Activated naive CD4-positive, alpha-beta T cell treated with Interleukin-2 at 50 U/mL for 16 hours (primary cell): ENCODE measurements at regions not wholly inside any gene's neighbourhood (a gene's known extent, or its start where the extent isn't known, plus 50 kb on each side); places are given as distances from the start of the nearest gene placed in this dataset.

ENCODE experiments used
- DNase-seq: peaks from one replicate; pipeline ENCODE4 v3.0.0-alpha.2; 2020

GRCh38 chr10:90557385-90557784 lies 300.5 kb downstream of the HTR7 start:
- DNase-seq = no peak

GRCh38 chr10:90560331-90560730 lies 297.5 kb downstream of the HTR7 start:
- DNase-seq = no peak

GRCh38 chr10:90561666-90562065 lies 296.2 kb downstream of the HTR7 start:
- no peak for DNase-seq

- DNase-seq = no peak
These were observed 286.2 kb downstream of the HTR7 start for GRCh38 chr10:90571481-90572258.

GRCh38 chr10:90575125-90575524 lies 282.7 kb downstream of the HTR7 start:
- DNase-seq = no peak

GRCh38 chr10:90577569-90577968 lies 280.3 kb downstream of the HTR7 start:
- no peak for DNase-seq

- DNase-seq = no peak
These were observed 278.1 kb downstream of the HTR7 start for GRCh38 chr10:90579602-90580242.

- DNase-seq = no peak
These were observed 274.4 kb downstream of the HTR7 start for GRCh38 chr10:90583416-90583815.

- DNase-seq = no peak
These were observed 270.8 kb downstream of the HTR7 start for GRCh38 chr10:90587081-90587491.

GRCh38 chr10:90587561-90587960 lies 270.3 kb downstream of the HTR7 start:
- no peak for DNase-seq

GRCh38 chr10:90588222-90588621 lies 269.6 kb downstream of the HTR7 start:
- no peak for DNase-seq

GRCh38 chr10:90589825-90590224 lies 268.0 kb downstream of the HTR7 start:
- no peak for DNase-seq

GRCh38 chr10:90591629-90592028 lies 266.2 kb downstream of the HTR7 start:
- DNase-seq = no peak

- DNase-seq = no peak
These were observed 265.1 kb downstream of the HTR7 start for GRCh38 chr10:90592638-90593302.

GRCh38 chr10:90598513-90598912 lies 259.3 kb downstream of the HTR7 start:
- DNase-seq = no peak

- DNase-seq = no peak
These were observed 254.8 kb downstream of the HTR7 start for GRCh38 chr10:90602862-90603610.

- no peak for DNase-seq
These were observed 253.2 kb downstream of the HTR7 start for GRCh38 chr10:90604636-90605035.

- no peak for DNase-seq
These were observed 252.3 kb downstream of the HTR7 start for GRCh38 chr10:90605506-90605905.

- no peak for DNase-seq
These were observed 245.6 kb downstream of the HTR7 start for GRCh38 chr10:90612276-90612675.

GRCh38 chr10:90614631-90615030 lies 243.2 kb downstream of the HTR7 start:
- DNase-seq = no peak

GRCh38 chr10:90621577-90621976 lies 236.3 kb downstream of the HTR7 start:
- DNase-seq = no peak

GRCh38 chr10:90635111-90635765 lies 222.6 kb downstream of the HTR7 start:
- no peak for DNase-seq

- DNase-seq = no peak
These were observed 217.1 kb downstream of the HTR7 start for GRCh38 chr10:90640756-90641155.
